ENCODE measurements at regions not wholly inside any gene's neighbourhood (a gene's known extent, or its start where the extent isn't known, plus 50 kb on each side); places are given as distances from the start of the nearest gene placed in this dataset.

DNA sequence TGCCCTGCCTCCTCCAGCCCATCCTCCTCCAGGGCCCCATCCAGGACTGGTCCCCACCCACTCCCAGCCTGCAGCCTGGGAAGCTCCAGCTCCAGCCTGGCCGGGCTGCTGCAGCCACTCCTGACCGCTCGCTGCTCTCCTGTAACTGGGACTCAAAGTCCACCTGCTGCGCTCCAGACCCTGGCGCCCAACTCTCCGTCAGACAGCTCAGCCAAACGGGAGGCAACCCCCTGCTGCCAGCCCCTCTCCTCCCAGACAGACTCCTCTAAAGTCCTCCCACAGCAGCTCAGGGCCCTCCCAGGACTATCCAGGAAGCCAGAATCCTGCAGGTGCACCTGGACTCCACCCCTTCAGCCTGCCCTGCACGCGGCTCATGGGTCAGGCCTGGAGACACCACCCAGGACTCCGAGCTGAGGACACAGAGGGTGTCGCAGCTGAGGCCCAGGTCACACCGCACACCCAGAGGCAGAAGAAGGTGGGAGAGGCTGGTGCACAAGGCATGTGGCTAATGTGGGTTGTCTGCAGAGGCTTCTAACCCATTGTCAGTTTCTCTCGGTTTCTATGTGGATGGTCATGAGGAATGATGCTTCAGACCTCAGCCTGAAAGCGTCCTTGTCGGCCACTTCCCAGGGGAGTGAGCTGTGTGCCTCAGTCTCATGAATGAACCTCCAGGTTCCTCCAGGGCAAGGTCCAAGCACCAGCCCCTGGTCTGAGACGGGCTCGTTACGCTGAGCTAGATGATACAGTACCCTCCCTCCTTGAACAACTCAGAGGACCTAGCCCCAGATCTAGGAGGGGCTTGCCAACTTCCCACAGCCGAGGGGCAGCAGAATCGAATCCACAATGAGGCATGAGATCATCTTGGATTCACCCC, 1514.8 kb downstream of the TBC1D22A start:
- H3K9me3 ChIP-seq = no peaks in the 10 kb centered on the region
- no peak overlapping the region for H3K4me3 ChIP-seq
- no peaks in the 10 kb centered on the region for H3K36me3 ChIP-seq
- TF ChIP-seq, protein P1, sequence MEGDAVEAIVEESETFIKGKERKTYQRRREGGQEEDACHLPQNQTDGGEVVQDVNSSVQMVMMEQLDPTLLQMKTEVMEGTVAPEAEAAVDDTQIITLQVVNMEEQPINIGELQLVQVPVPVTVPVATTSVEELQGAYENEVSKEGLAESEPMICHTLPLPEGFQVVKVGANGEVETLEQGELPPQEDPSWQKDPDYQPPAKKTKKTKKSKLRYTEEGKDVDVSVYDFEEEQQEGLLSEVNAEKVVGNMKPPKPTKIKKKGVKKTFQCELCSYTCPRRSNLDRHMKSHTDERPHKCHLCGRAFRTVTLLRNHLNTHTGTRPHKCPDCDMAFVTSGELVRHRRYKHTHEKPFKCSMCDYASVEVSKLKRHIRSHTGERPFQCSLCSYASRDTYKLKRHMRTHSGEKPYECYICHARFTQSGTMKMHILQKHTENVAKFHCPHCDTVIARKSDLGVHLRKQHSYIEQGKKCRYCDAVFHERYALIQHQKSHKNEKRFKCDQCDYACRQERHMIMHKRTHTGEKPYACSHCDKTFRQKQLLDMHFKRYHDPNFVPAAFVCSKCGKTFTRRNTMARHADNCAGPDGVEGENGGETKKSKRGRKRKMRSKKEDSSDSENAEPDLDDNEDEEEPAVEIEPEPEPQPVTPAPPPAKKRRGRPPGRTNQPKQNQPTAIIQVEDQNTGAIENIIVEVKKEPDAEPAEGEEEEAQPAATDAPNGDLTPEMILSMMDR (IDR thresholded peaks at IDR 0.05) = no peak
- no peaks in the 10 kb centered on the region for H3K4me1 ChIP-seq (ENCODE audit: control insufficient read depth in 1 of 2, low read depth in 2 of 2)
- no peaks in the 10 kb centered on the region for H3K27me3 ChIP-seq (replicated peaks; ENCODE audit: insufficient read depth)
- DNase-seq (ENCODE audit: low spot score) (no peak), ATAC-seq (ENCODE audit: insufficient number of reproducible peaks, low FRiP score, low read depth) (no peak)
- H3K27ac ChIP-seq = no peak overlapping the region

DNA sequence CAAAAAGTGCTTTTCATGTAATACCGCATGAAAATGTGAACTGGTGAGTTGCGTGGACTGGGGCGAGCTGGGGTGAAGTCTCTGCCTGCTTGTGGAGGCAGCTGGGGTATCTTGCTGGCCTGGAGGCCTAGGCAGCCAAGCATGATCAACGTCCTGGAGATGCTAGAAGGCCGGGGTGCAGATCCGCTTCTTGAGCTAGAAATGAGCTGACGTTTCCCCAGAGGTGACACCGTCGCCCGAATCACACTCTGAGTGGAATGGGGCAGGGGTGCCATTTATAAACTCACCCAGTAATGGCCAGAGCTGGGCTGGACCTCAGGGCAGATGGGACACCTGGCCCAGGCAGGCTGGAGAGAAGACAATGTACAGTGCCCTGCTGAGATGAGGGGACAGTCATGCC, 1513.0 kb downstream of the TBC1D22A start:
- H3K36me3 ChIP-seq = no peaks in the 10 kb centered on the region
- H3K27me3 ChIP-seq (replicated peaks; ENCODE audit: insufficient read depth) = no peaks in the 10 kb centered on the region
- no peak for ATAC-seq (ENCODE audit: insufficient number of reproducible peaks, low FRiP score, low read depth)
- no peak overlapping the region for H3K4me3 ChIP-seq
- H3K9me3 ChIP-seq = no peaks in the 10 kb centered on the region
- no peak for DNase-seq (ENCODE audit: low spot score)
- no peak overlapping the region for H3K27ac ChIP-seq
- TF ChIP-seq, protein P1 (IDR thresholded peaks at IDR 0.05) = no peak
- H3K4me1 ChIP-seq (ENCODE audit: control insufficient read depth in 1 of 2, low read depth in 2 of 2) = no peaks in the 10 kb centered on the region

DNA sequence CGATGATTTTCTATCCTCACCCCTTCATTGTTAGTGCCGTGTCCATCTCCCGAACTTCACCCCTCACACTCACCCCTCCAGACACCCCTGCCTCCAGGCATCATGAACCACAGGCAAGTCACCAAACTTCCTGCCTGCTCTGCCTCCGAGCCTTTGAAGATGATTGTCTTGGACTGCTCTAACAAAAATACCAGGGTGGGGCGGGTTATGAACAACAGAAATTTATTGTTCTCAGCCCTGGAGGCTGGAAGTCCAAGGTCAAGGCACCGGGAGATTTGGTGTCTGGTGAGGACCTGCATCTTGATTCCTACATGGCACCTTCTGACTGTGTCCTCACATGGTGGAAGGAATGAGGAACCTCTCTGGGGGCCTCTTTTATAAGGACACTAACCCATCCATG, 1508.3 kb downstream of the TBC1D22A start:
- TF ChIP-seq, protein P1 (IDR thresholded peaks at IDR 0.05) = no peak
- no peak for DNase-seq (ENCODE audit: low spot score)
- H3K4me3 ChIP-seq = no peak overlapping the region
- H3K27ac ChIP-seq = no peak overlapping the region
- ATAC-seq (ENCODE audit: insufficient number of reproducible peaks, low FRiP score, low read depth) = no peak
- no peaks in the 10 kb centered on the region for H3K9me3 ChIP-seq
- H3K4me1 ChIP-seq (ENCODE audit: control insufficient read depth in 1 of 2, low read depth in 2 of 2) = no peaks in the 10 kb centered on the region
- H3K27me3 ChIP-seq (replicated peaks; ENCODE audit: insufficient read depth) = no peaks in the 10 kb centered on the region
- no peaks in the 10 kb centered on the region for H3K36me3 ChIP-seq

DNA sequence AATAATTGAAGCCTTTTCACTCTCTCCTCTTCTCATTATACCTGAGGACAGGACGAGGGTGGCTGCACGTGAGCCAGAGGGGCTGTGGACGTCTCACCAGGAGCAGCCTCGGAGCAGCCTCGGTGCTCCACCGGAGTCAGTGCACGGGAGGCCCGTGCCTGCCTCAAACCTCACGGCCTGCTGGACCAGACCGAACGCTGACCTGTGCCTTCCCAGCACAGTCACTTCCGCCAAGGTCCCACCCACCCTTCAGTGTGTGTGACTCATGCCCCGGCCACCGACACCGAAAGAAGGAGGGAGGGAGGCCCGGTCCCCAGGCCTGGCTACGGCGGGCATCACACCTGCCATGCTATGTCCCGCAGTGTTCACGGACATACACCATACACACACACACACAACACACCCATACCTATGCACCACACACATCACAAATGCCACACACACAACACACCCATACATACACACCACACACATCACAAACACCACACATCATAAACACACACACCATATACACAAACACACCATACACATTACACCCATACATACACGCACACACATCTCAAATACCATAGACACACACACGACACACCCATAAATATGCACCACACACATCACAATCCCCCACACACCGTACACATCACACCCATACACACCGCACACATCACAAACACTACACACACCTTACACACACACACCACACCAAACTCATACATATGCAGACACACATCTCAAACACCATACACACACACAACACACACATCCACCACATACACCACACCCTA, 1506.5 kb downstream of the TBC1D22A start:
- ATAC-seq (ENCODE audit: insufficient number of reproducible peaks, low FRiP score, low read depth) (no peak), DNase-seq (ENCODE audit: low spot score) (no peak)
- Histone ChIP-seq H3K27ac (no peak overlapping the region), H3K27me3 (replicated peaks; ENCODE audit: insufficient read depth) (no peaks in the 10 kb centered on the region), H3K36me3 (no peaks in the 10 kb centered on the region), H3K9me3 (no peaks in the 10 kb centered on the region), H3K4me1 (ENCODE audit: control insufficient read depth in 1 of 2, low read depth in 2 of 2) (no peaks in the 10 kb centered on the region), H3K4me3 (no peak overlapping the region)
- TF ChIP-seq, protein P1 (IDR thresholded peaks at IDR 0.05) = no peak

DNA sequence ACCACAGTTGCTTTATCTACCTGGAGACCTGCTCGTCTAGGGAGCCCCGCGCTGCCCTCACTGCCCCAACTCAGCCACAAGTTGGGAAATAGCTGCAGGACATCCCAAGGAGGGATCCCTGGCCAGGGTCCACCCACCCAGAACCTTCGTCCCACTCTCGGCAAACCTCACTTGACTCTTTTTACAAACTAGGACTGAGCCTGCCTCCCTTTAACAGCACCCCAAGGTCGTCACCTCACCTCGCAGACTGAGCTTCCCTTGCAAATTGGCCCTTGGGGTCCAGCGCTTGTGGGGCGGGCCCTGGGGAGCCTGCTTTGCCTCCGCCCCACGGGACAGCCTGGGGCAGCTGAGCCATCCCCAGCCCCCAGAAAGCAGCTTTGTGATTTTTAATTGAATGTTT, 1505.8 kb downstream of the TBC1D22A start:
- Histone ChIP-seq H3K9me3 (no peaks in the 10 kb centered on the region), H3K36me3 (no peaks in the 10 kb centered on the region), H3K27me3 (replicated peaks; ENCODE audit: insufficient read depth) (no peaks in the 10 kb centered on the region), H3K27ac (no peak overlapping the region), H3K4me1 (ENCODE audit: control insufficient read depth in 1 of 2, low read depth in 2 of 2) (no peaks in the 10 kb centered on the region), H3K4me3 (no peak overlapping the region)
- ATAC-seq (ENCODE audit: insufficient number of reproducible peaks, low FRiP score, low read depth) (no peak), DNase-seq (ENCODE audit: low spot score) (no peak)
- TF ChIP-seq, protein P1 (IDR thresholded peaks at IDR 0.05) = no peak
